Calu3 (cell line): ENCODE measurements at regions not wholly inside any gene's neighbourhood (a gene's known extent, or its start where the extent isn't known, plus 50 kb on each side); places are given as distances from the start of the nearest gene placed in this dataset.
"Not testable (repeated sequence)": the region's sequence is repeated elsewhere in the genome, so short reads cannot be mapped to it uniquely, and the experiment has no call there.

Source experiments
- BruUV-seq: library from RNA; stranded (reverse); fragments of 400-500 nt; replicated peaks from 2 replicates; lab custom pipeline; 2021; lab: Mats Ljungman, UMichigan
- CTCF ChIA-PET: fragments of 300-600 bp; sonication (Branson Sonifier 250); formaldehyde crosslinking; loops from one replicate; lab custom pipeline; 2022; ENCODE audit warnings: antibody characterized with exemption; lab: Charles Lee
- DNase-seq: peaks from one replicate; pipeline ENCODE4 v3.0.0; 2022
- H3K27ac Mint-ChIP-seq: one replicate; pipeline ENCODE4 v1.8.0; 2022; ENCODE audit warnings: mixed read lengths; ENCODE audit not compliant: unreplicated experiment
- H3K27me3 Mint-ChIP-seq: one replicate; pipeline ENCODE4 v1.8.0; 2022; ENCODE audit warnings: mixed read lengths; ENCODE audit not compliant: unreplicated experiment
- H3K36me3 Mint-ChIP-seq: one replicate; pipeline ENCODE4 v1.8.0; 2022; ENCODE audit warnings: mild to moderate bottlenecking, moderate library complexity, mixed read lengths; ENCODE audit not compliant: insufficient read depth, unreplicated experiment
- H3K4me1 Mint-ChIP-seq: one replicate; pipeline ENCODE4 v1.8.0; 2022; ENCODE audit warnings: mild to moderate bottlenecking, low read depth, mixed read lengths; ENCODE audit not compliant: unreplicated experiment
- H3K4me3 Mint-ChIP-seq: one replicate; pipeline ENCODE4 v1.8.0; 2022; ENCODE audit warnings: mild to moderate bottlenecking, low read depth, moderate library complexity, mixed read lengths; ENCODE audit not compliant: unreplicated experiment
- H3K9me3 Mint-ChIP-seq: one replicate; pipeline ENCODE4 v1.8.0; 2022; ENCODE audit warnings: low read depth, mixed read lengths; ENCODE audit not compliant: unreplicated experiment
- intact Hi-C: fragments of 100-400 bp; cut with micrococcal nuclease; formaldehyde crosslinking; loops from one replicate; pipeline ENCODE4 v1.10.0; 2022; ENCODE audit not compliant: unreplicated experiment
- TF ChIP-seq, protein P1 (sequence below): fragments of 200-600 bp; IDR thresholded peaks from one replicate; pipeline ENCODE4 v1.8.0; 2022; ENCODE audit warnings: antibody characterized with exemption; ENCODE audit not compliant: unreplicated experiment

DNA sequence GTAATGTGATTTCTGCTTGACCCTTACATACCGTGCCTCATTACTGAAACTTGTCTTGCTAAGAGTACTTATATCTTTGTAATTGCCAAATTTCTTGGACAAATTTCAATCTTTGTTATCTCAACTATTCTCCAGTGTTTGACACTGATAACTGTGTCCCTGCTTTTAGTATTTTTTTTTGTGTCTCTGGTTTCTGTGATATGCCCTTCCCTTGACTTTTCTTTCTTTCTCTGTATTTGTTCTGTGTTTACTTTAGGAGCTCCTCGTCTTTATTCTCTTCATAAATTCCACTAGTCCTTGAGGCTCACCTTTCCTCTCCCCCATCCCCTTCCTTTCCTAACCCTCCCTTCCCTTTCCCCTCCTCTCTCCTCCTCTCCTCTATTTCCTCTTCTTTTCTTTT is 123.7 kb upstream of the FBXL17 start:
- H3K27me3 Mint-ChIP-seq = no peaks in the 10 kb centered on the region
- H3K4me1 Mint-ChIP-seq = no peaks in the 10 kb centered on the region
- no peak for DNase-seq
- no TSS peak for BruUV-seq
- no peaks in the 10 kb centered on the region for H3K36me3 Mint-ChIP-seq
- H3K9me3 Mint-ChIP-seq = no peaks in the 10 kb centered on the region
- no peak overlapping the region for H3K27ac Mint-ChIP-seq
- no peak overlapping the region for H3K4me3 Mint-ChIP-seq
- intact Hi-C loops = no loop called here
- CTCF ChIA-PET = no interaction called here
- TF ChIP-seq, protein P1, sequence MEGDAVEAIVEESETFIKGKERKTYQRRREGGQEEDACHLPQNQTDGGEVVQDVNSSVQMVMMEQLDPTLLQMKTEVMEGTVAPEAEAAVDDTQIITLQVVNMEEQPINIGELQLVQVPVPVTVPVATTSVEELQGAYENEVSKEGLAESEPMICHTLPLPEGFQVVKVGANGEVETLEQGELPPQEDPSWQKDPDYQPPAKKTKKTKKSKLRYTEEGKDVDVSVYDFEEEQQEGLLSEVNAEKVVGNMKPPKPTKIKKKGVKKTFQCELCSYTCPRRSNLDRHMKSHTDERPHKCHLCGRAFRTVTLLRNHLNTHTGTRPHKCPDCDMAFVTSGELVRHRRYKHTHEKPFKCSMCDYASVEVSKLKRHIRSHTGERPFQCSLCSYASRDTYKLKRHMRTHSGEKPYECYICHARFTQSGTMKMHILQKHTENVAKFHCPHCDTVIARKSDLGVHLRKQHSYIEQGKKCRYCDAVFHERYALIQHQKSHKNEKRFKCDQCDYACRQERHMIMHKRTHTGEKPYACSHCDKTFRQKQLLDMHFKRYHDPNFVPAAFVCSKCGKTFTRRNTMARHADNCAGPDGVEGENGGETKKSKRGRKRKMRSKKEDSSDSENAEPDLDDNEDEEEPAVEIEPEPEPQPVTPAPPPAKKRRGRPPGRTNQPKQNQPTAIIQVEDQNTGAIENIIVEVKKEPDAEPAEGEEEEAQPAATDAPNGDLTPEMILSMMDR = no peak

DNA sequence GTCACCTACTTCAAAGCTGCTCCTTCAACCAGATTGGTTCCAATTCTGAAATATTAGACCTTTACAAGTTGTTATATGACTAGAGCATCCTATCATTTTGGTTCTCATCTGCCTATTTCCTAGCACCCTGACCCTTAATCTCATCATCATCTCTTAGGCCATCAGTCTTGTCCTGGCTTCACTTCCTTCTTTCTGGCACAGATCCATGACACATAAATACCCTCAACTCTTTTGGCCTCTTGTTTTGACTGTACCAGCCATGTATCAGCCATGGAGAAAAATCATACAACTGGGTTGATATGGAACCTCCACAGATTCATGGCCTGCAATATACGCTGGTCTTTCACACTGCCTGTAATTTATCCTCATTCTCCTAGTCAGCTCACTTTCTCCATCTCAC is 123.1 kb upstream of the FBXL17 start:
- no peak overlapping the region for H3K4me3 Mint-ChIP-seq
- no peak overlapping the region for H3K27ac Mint-ChIP-seq
- intact Hi-C loops = no loop called here
- peaks cover under 1% of the 10 kb centered on the region for H3K9me3 Mint-ChIP-seq
- TF ChIP-seq, protein P1 = no peak
- CTCF ChIA-PET = no interaction called here
- H3K4me1 Mint-ChIP-seq = no peaks in the 10 kb centered on the region
- no peaks in the 10 kb centered on the region for H3K27me3 Mint-ChIP-seq
- DNase-seq = no peak
- H3K36me3 Mint-ChIP-seq = no peaks in the 10 kb centered on the region
- BruUV-seq = no TSS peak

DNA sequence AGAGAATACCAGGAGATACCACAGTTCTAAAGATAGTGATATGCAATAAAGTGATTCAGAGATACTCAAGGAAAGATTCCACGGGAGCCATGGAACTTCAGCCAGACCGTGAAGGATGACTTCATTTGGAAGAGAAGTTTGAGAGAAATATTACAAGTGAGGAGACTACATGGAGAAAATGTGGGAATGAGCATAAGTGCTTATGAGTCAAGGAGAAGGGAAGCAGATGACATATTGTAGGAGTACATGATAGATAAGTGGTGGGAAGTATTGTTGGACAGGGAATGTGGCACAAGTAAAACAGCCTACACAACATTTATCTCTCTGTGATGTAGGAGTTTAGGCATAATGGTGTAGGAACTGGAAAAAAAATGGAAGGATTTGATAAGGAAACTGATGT is 122.1 kb upstream of the FBXL17 start:
- intact Hi-C loops = no loop called here
- BruUV-seq = no TSS peak
- H3K27ac Mint-ChIP-seq = no peak overlapping the region
- peaks cover 7% of the 10 kb centered on the region for H3K27me3 Mint-ChIP-seq
- TF ChIP-seq, protein P1 = no peak
- no peaks in the 10 kb centered on the region for H3K4me1 Mint-ChIP-seq
- peaks cover 5% of the 10 kb centered on the region for H3K9me3 Mint-ChIP-seq
- H3K4me3 Mint-ChIP-seq = no peak overlapping the region
- H3K36me3 Mint-ChIP-seq = no peaks in the 10 kb centered on the region
- CTCF ChIA-PET = no interaction called here
- no peak for DNase-seq

DNA sequence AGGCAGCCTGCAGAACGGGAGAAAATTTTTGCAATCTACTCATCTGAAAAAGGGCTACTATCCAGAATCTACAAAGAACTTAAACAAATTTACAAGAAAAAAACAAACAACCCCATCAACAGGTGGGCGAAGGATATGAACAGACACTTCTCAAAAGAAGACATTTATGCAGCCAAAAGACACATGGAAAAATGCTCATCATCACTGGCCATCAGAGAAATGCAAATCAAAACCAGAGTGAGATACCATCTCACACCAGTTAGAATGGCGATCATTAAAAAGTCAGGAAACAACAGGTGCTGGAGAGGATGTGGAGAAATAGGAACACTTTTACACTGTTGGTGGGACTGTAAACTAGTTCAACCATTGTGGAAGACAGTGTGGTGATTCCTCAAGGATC is 113.7 kb upstream of the FBXL17 start:
- H3K36me3 Mint-ChIP-seq, CTCF ChIA-PET, BruUV-seq, H3K9me3 Mint-ChIP-seq, intact Hi-C loops, H3K4me1 Mint-ChIP-seq, H3K27ac Mint-ChIP-seq, DNase-seq, H3K4me3 Mint-ChIP-seq: not testable (repeated sequence)
- H3K27me3 Mint-ChIP-seq = peaks cover 36% of the 10 kb centered on the region

DNA sequence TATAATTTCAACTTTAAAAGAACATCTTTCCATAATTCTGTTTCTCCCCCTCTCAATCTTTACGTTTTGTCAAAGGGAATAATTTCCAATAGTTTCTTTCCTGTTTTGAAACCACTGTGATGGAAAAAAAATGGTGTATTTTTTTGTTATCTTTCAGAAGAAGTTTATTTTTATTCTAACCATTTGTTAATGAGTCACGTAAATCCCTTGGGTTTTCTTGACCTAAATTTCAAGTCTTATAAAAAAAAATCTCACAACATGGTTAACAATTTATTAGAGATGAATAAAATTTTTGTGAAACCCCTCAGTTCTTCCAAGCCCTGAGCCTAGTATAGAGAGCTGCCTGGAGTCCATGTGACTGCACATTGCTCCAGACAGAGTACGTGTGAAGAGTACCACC is 106.1 kb upstream of the FBXL17 start:
- H3K36me3 Mint-ChIP-seq = no peaks in the 10 kb centered on the region
- H3K27ac Mint-ChIP-seq = no peak overlapping the region
- intact Hi-C loops = no loop called here
- no peaks in the 10 kb centered on the region for H3K4me1 Mint-ChIP-seq
- no peak for DNase-seq
- peaks cover 25% of the 10 kb centered on the region for H3K27me3 Mint-ChIP-seq
- H3K4me3 Mint-ChIP-seq = no peak overlapping the region
- CTCF ChIA-PET = no interaction called here
- BruUV-seq = no TSS peak
- TF ChIP-seq, protein P1 = no peak
- peaks cover 3% of the 10 kb centered on the region for H3K9me3 Mint-ChIP-seq
